ENCODE measurements at regions not wholly inside any gene's neighbourhood (a gene's known extent, or its start where the extent isn't known, plus 50 kb on each side); places are given as distances from the start of the nearest gene placed in this dataset.

DNA sequence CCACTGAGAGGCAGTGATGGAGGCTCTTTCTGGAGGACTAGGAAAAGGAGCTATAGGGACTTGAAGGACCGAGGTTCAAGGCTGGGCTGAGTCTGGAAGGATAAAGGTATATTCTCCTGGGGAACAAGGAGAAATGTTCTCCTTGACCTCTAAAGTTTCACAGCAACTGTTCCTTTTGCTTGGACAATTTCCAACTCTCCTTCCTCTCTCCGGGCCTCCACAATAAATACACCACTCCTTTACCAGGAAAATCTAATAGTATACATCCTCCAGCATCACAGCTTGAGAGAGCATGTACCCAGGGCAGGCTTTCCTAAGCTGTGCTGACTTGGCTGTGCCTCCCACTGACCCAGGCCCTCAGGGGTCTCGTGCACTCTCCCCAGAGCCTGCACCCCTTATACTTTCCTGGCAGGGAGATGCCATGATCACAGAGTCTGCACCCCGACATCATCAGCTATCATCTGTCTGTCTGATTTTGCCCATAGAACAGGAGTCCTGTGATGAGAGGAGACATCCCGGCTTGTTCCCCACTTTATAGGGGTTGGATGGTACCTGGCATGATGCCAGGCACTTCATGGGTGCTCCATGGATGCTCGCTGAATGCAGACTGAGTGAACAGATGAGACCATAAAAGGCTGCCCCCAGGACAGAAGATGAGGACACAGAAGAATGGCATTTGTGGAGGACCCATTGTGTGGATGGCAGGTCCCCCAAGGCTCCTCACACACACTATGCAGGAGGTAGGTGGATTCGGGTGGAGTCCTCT, 582.6 kb upstream of the CDH5 start:
- TF ChIP-seq EZH2 (IDR thresholded peaks at IDR 0.05) (no peak), POLR2AphosphoS5 (IDR thresholded peaks at IDR 0.05; ENCODE audit: borderline replicate concordance, low read depth, low read length) (no peak)
